HepG2 (cell line): ENCODE measurements at regions not wholly inside any gene's neighbourhood (a gene's known extent, or its start where the extent isn't known, plus 50 kb on each side); places are given as distances from the start of the nearest gene placed in this dataset.

Experiments used
- ATAC-seq: fragments of 200-7000 bp; cut with Tn5 transposase; 3 replicates; pipeline ENCODE4 v1.9.1; 2020; ENCODE audit warnings: mild to moderate bottlenecking, moderate library complexity
- BruUV-seq: library from RNA; stranded (reverse); fragments of 400-500 nt; replicated peaks from 2 replicates; lab custom pipeline; 2021; lab: Mats Ljungman, UMichigan
- CTCF ChIA-PET: fragments of 300-600 bp; formaldehyde crosslinking; extraction: SDS; loops from one replicate; lab custom pipeline; 2021; ENCODE audit warnings: low total read pairs, inconsistent platforms, low intra/inter-chr PET ratio; lab: Yijun Ruan, JAX
- POLR2A ChIA-PET: fragments of 350-600 bp; sonication (Branson Sonifier 250); formaldehyde crosslinking; loops from one replicate; lab custom pipeline; 2020; ENCODE audit warnings: antibody characterized with exemption, inconsistent platforms; lab: Yijun Ruan, JAX
- DNase-seq: peaks from one replicate; pipeline ENCODE4 v3.0.0-alpha.2; 2015; ENCODE audit warnings: low spot score
- FAIRE-seq: peaks from 3 replicates; lab custom pipeline; 2011; peaks lifted over from hg19 to GRCh38; lab: Jason Lieb, UNC
- H2AFZ ChIP-seq: one replicate; pipeline ENCODE4 v1.6.1; 2011; ENCODE audit warnings: low read length, inconsistent platforms
- H3K27ac ChIP-seq: fragments of 300-600 bp; 3 replicates; pipeline ENCODE4 v1.8.0; 2011; ENCODE audit warnings: mixed run types, mild to moderate bottlenecking, mixed read lengths, low read length, inconsistent platforms; ENCODE audit not compliant: insufficient read depth; ENCODE audit errors: extremely low read length
- H3K27me3 ChIP-seq, 2 experiments: fragments of 200-600 bp in 1 of 2; 2 replicates in 1 of 2; 3 replicates in 1 of 2; pipeline versions ENCODE4 v1.6.0 to v1.8.0; 2011; ENCODE audit warnings: low read length in 2 of 2, mild to moderate bottlenecking in 2 of 2, moderate library complexity in 2 of 2, inconsistent platforms in 1 of 2; ENCODE audit not compliant: insufficient read depth in 2 of 2, control insufficient read depth in 1 of 2
- H3K36me3 ChIP-seq, 2 experiments: fragments of 200-600 bp in 1 of 2; replicated peaks in 1 of 2; 2 replicates in 1 of 2; 3 replicates in 1 of 2; pipeline versions ENCODE4 v1.5.1 to v1.8.0; 2011; ENCODE audit warnings: low read length in 2 of 2, inconsistent platforms in 1 of 2; ENCODE audit not compliant: insufficient read depth in 2 of 2, control insufficient read depth in 1 of 2
- H3K4me1 ChIP-seq: 2 replicates; pipeline ENCODE4 v1.5.1; 2012; ENCODE audit warnings: low read length, inconsistent platforms; ENCODE audit not compliant: insufficient read depth
- H3K4me2 ChIP-seq: 2 replicates; pipeline ENCODE4 v1.6.0; 2011; ENCODE audit warnings: low read depth, low read length, inconsistent platforms
- H3K4me3 ChIP-seq, 3 experiments: fragments of 200-600 bp in 1 of 3; sonication (generic), shearing (Covaris generic) in 1 of 3; replicated peaks in 1 of 3; 2 replicates each; pipeline ENCODE4 v1.5.1; 2011 to 2016; ENCODE audit warnings: low read length in 3 of 3, inconsistent platforms in 2 of 3, low read depth in 2 of 3, mild to moderate bottlenecking in 2 of 3, control low read depth in 1 of 3, mixed read lengths in 1 of 3; ENCODE audit not compliant: insufficient read depth in 1 of 3
- H3K79me2 ChIP-seq: one replicate; pipeline ENCODE4 v1.6.1; 2011; ENCODE audit warnings: low read length, inconsistent platforms; ENCODE audit not compliant: insufficient read depth
- H3K9ac ChIP-seq: 2 replicates; pipeline ENCODE4 v1.6.0; 2011; ENCODE audit warnings: mild to moderate bottlenecking, low read depth, low read length, inconsistent platforms; ENCODE audit not compliant: insufficient read depth
- H3K9me3 ChIP-seq: 2 replicates; pipeline ENCODE4 v1.5.1; 2012; ENCODE audit warnings: mild to moderate bottlenecking, low read length
- H4K20me1 ChIP-seq: 2 replicates; pipeline ENCODE4 v1.6.0; 2011; ENCODE audit warnings: inconsistent platforms, mild to moderate bottlenecking, low read length, moderate library complexity; ENCODE audit not compliant: insufficient read depth
- ATRX ChIP-seq: sonication (generic); formaldehyde crosslinking; IDR thresholded peaks from 2 replicates; pipeline ENCODE4 v1.4.0; 2020; ENCODE audit warnings: missing genetic modification reagents, borderline replicate concordance
- PRDM15 ChIP-seq: sonication (generic); formaldehyde crosslinking; IDR thresholded peaks from 2 replicates; pipeline ENCODE4 v1.4.0; 2020; ENCODE audit warnings: missing genetic modification reagents
- SETDB1 ChIP-seq: sonication (generic); formaldehyde crosslinking; IDR thresholded peaks from 2 replicates; pipeline ENCODE4 v1.5.1; 2020; ENCODE audit warnings: missing genetic modification reagents, mild to moderate bottlenecking, borderline replicate concordance
- SP4 ChIP-seq: sonication (generic); formaldehyde crosslinking; IDR thresholded peaks from 2 replicates; pipeline ENCODE4 v1.8.1; 2023; ENCODE audit warnings: mild to moderate bottlenecking, missing genetic modification reagents
- ZMAT5 ChIP-seq: sonication (generic); formaldehyde crosslinking; IDR thresholded peaks from 2 replicates; pipeline ENCODE4 v1.5.0; 2020; ENCODE audit warnings: mild to moderate bottlenecking, low read depth, missing genetic modification reagents, borderline replicate concordance
- ZMYM3 ChIP-seq: sonication (generic); formaldehyde crosslinking; IDR thresholded peaks from 2 replicates; pipeline ENCODE4 v1.5.1; 2020; ENCODE audit warnings: mild to moderate bottlenecking, missing genetic modification reagents
- ZNF629 ChIP-seq: sonication (generic); formaldehyde crosslinking; conservative IDR thresholded peaks from 2 replicates; pipeline ENCODE4 v1.5.0; 2020; ENCODE audit warnings: missing genetic modification reagents
- ZSCAN20 ChIP-seq: sonication (generic); formaldehyde crosslinking; IDR thresholded peaks from 2 replicates; pipeline ENCODE4 v1.4.0; 2020; ENCODE audit warnings: missing genetic modification reagents, mild to moderate bottlenecking, borderline replicate concordance
- WGBS: methylation state at CpG from one replicate; pipeline ENCODE4 v1.1.6; 2017; ENCODE audit warnings: low lambda C conversion rate; 5-methylcytosine and 5-hydroxymethylcytosine counted together
- in situ Hi-C: cut with HindIII; loops from 2 replicates; pipeline ENCODE4 v1.10.0; 2017; ENCODE audit warnings: low pct_unique_long_range_greater_than_20kb; ENCODE audit not compliant: extremely low pct_ligation_motif_present
- intact Hi-C: fragments of 100-400 bp; cut with micrococcal nuclease; formaldehyde crosslinking; loops from one replicate; pipeline ENCODE4 v1.10.0; 2022; ENCODE audit not compliant: unreplicated experiment

- H4K20me1 ChIP-seq, result no peaks in the 10 kb centered on the region
- no peak for FAIRE-seq
- no peak for DNase-seq
- in situ Hi-C loops, result loop anchor here (10.0 kb wide), 1 partner anchor 299 kb away; the partner anchor contains the start of gene IER5L
- no peak overlapping the region for H3K9ac ChIP-seq
- peaks cover 78% of the 10 kb centered on the region for H3K4me1 ChIP-seq
- intact Hi-C loops, result no loop called here
- H3K4me2 ChIP-seq, result no peak overlapping the region
- no peak for ATAC-seq
- no TSS peak for BruUV-seq
- TF ChIP-seq ZMYM3 (CRISPR knock-in tag), result no peak
- peak; percentile 84 for TF ChIP-seq ZNF629
- TF ChIP-seq ZSCAN20 (CRISPR knock-in tag), result no peak
- TF ChIP-seq ATRX (CRISPR knock-in tag), result no peak
- no peak for TF ChIP-seq SETDB1
- TF ChIP-seq SP4, result no peak
- TF ChIP-seq PRDM15 (CRISPR knock-in tag), result no peak
- no peak for TF ChIP-seq ZMAT5 (CRISPR knock-in tag)
- no peaks in the 10 kb centered on the region; the same call in 1 of the 2 replicates for H3K9me3 ChIP-seq
- ChIA-PET POLR2A (no interaction called here), CTCF (no interaction called here)
- no peaks in the 10 kb centered on the region for H3K79me2 ChIP-seq
- H3K27me3 ChIP-seq, result 0 out of 5 replicates have a peak, but pooled peaks cover 0 to 4% of the 10 kb centered on the region in 2 experiments
- no peak overlapping the region for H3K27ac ChIP-seq
- no peak overlapping the region for H2AFZ ChIP-seq
- 54% methylated on average over 15 of the region's 15 CpGs for WGBS
- no peaks in the 10 kb centered on the region for H3K36me3 ChIP-seq
- H3K4me3 ChIP-seq, result no peak overlapping the region
Observed at GRCh38 chr9:129473523-129474244, 147.2 kb downstream of the C9orf50 start.
